Liver (tissue), 8 donors: ENCODE measurements at regions not wholly inside any gene's neighbourhood (a gene's known extent, or its start where the extent isn't known, plus 50 kb on each side); places are given as distances from the start of the nearest gene placed in this dataset.

Source experiments
- DNase-seq: peaks from one replicate; pipeline ENCODE4 v3.0.0-alpha.2; 2017; ENCODE audit warnings: low spot score
- H3K27ac ChIP-seq, 2 donors: one replicate each; pipeline ENCODE4 v1.7.0; 2013; ENCODE audit warnings: inconsistent platforms in 2 of 2, low read length in 2 of 2, control low read depth in 1 of 2, low read depth in 1 of 2, mild to moderate bottlenecking in 1 of 2
- H3K27me3 ChIP-seq, 4 donors: one replicate each; pipeline versions ENCODE4 v1.6.1 to v1.7.0; 2013; ENCODE audit warnings: low read length in 3 of 4, inconsistent platforms in 1 of 4, mild to moderate bottlenecking in 1 of 4, moderate library complexity in 1 of 4; ENCODE audit not compliant: control insufficient read depth in 4 of 4, insufficient read depth in 4 of 4
- H3K36me3 ChIP-seq, 4 donors: one replicate each; pipeline versions ENCODE4 v1.6.1 to v1.7.0; 2013; ENCODE audit warnings: low read length in 3 of 4, mild to moderate bottlenecking in 3 of 4, low read depth in 1 of 4, moderate library complexity in 1 of 4; ENCODE audit not compliant: control insufficient read depth in 4 of 4, insufficient read depth in 3 of 4
- H3K4me1 ChIP-seq, 4 donors: one replicate each; pipeline versions ENCODE4 v1.6.1 to v1.7.0; 2013; ENCODE audit warnings: low read length in 3 of 4, mild to moderate bottlenecking in 3 of 4, moderate library complexity in 1 of 4; ENCODE audit not compliant: control insufficient read depth in 4 of 4, insufficient read depth in 4 of 4
- H3K4me3 ChIP-seq, 3 donors: one replicate each; pipeline versions ENCODE4 v1.6.1 to v1.7.0; 2013; ENCODE audit warnings: low read length in 3 of 3, control low read depth in 1 of 3, low read depth in 1 of 3, mild to moderate bottlenecking in 1 of 3
- H3K9ac ChIP-seq, 2 donors: one replicate each; pipeline ENCODE4 v1.7.0; 2013; ENCODE audit warnings: low read length in 2 of 2, mild to moderate bottlenecking in 2 of 2, moderate library complexity in 2 of 2, control low read depth in 1 of 2, low read depth in 1 of 2
- H3K9me3 ChIP-seq, 4 donors: one replicate each; pipeline versions ENCODE4 v1.6.1 to v1.7.0; 2013; ENCODE audit warnings: low read length in 3 of 4; ENCODE audit not compliant: control insufficient read depth in 4 of 4
- ATF3 ChIP-seq: IDR thresholded peaks from 2 replicates; pipeline ENCODE4 v1.6.1; 2016; ENCODE audit warnings: antibody characterized with exemption
- EGR1 ChIP-seq, 2 donors: IDR thresholded peaks; 2 replicates each; pipeline ENCODE4 v1.6.1; 2016 to 2018; ENCODE audit warnings: antibody characterized with exemption in 2 of 2, low read depth in 2 of 2
- FOXA1 ChIP-seq: IDR thresholded peaks from 2 replicates; pipeline ENCODE4 v1.6.1; 2016; ENCODE audit warnings: antibody characterized with exemption
- FOXA2 ChIP-seq: IDR thresholded peaks from 2 replicates; pipeline ENCODE4 v1.6.1; 2016; ENCODE audit warnings: antibody characterized with exemption
- GABPA ChIP-seq, 2 donors: IDR thresholded peaks in 1 of 2; conservative IDR thresholded peaks in 1 of 2; 2 replicates each; pipeline ENCODE4 v1.6.1; 2016; ENCODE audit warnings: antibody characterized with exemption in 2 of 2, mild to moderate bottlenecking in 1 of 2, moderate library complexity in 1 of 2
- HNF4A ChIP-seq, 2 donors: conservative IDR thresholded peaks; 2 replicates each; pipeline ENCODE4 v1.6.1; 2016; ENCODE audit warnings: antibody characterized with exemption in 2 of 2, mild to moderate bottlenecking in 2 of 2
- HNF4G ChIP-seq: IDR thresholded peaks from 2 replicates; pipeline ENCODE4 v1.6.1; 2016; ENCODE audit warnings: antibody characterized with exemption
- JUND ChIP-seq, 2 donors: IDR thresholded peaks; 2 replicates each; pipeline ENCODE4 v1.6.1; 2016; ENCODE audit warnings: antibody characterized with exemption in 2 of 2
- MAX ChIP-seq: IDR thresholded peaks from 2 replicates; pipeline ENCODE4 v1.6.1; 2016; ENCODE audit warnings: antibody characterized with exemption
- NR2F2 ChIP-seq: IDR thresholded peaks from 2 replicates; pipeline ENCODE4 v1.6.1; 2016; ENCODE audit warnings: antibody characterized with exemption
- RAD21 ChIP-seq, 2 donors: IDR thresholded peaks; 2 replicates each; pipeline ENCODE4 v1.6.1; 2016; ENCODE audit warnings: antibody characterized with exemption in 2 of 2, mild to moderate bottlenecking in 2 of 2
- REST ChIP-seq: IDR thresholded peaks from 2 replicates; pipeline ENCODE4 v1.6.1; 2016; ENCODE audit warnings: antibody characterized with exemption, mild to moderate bottlenecking
- RXRA ChIP-seq, 2 donors: IDR thresholded peaks; 2 replicates each; pipeline ENCODE4 v1.6.1; 2017 to 2018; ENCODE audit warnings: antibody characterized with exemption in 2 of 2, mild to moderate bottlenecking in 1 of 2
- SP1 ChIP-seq: IDR thresholded peaks from 2 replicates; pipeline ENCODE4 v1.6.1; 2018; ENCODE audit warnings: antibody characterized with exemption, mild to moderate bottlenecking
- TAF1 ChIP-seq: conservative IDR thresholded peaks from 2 replicates; pipeline ENCODE4 v1.6.1; 2016; ENCODE audit warnings: antibody characterized with exemption, mild to moderate bottlenecking
- YY1 ChIP-seq: IDR thresholded peaks from 2 replicates; pipeline ENCODE4 v1.6.1; 2016; ENCODE audit warnings: antibody characterized with exemption, mild to moderate bottlenecking
- WGBS: extraction: QIAGEN DNeasy Blood & Tissue Kit; methylation state at CpG from one replicate; pipeline ENCODE4 v1.1.7; 2013; 5-methylcytosine and 5-hydroxymethylcytosine counted together
- TF ChIP-seq, protein P1 (sequence below): fragments of 150-350 bp; IDR thresholded peaks from 2 replicates; pipeline ENCODE4 v1.5.1; 2017; ENCODE audit warnings: improper control_type of control experiment, low read depth, low read length; ENCODE audit not compliant: missing input control
- TF ChIP-seq, protein P2 (sequence below): IDR thresholded peaks from 2 replicates; pipeline ENCODE4 v1.6.1; 2016; ENCODE audit warnings: antibody characterized with exemption
- donor health status: healthy.
- donor health status: healthy.
- donor health status: healthy.
- donor health status: healthy.
- donor health status: healthy.

DNA sequence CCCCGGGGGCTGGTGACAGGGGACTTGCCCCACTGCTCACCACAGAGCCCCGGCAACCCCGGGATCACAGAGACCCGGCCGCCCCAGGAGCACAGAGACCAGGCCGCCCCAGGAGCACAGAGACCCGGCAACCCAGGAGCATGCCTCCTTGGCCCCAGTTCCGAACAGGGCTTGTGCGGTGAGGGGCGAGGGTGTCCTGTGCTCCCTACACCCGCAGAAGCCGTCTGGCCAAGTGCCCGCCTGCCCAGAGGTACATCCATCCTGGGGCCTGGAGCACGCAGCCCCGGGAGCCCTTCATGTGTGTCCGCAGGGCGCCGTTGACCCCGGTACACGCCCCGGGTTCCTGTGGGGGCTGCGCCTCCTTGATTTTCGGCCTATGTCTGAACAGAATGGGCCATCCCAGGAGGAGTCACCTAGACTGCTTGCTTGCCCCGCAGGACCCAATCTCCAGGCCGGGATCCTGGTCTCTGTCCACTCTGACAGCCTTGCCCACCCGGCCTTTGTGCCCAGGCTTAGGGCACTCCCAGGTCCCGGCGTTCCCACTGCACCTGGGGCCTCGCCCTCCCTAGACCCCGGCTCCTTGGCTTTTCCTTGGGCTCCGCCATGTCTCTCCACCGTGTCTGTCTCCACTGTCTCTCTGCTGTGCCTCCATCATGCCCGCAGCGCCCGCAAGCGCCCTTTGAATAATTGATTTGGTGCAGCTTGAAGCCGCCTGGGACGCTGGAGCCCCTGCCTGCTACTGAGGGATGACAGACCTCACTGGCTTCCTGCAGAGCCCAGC is 219.8 kb downstream of the ERMARD start:
- WGBS = 91% methylated on average over 38 of the region's 38 CpGs
- peak; percentile 31 for DNase-seq
- Histone ChIP-seq H3K4me3 (no peak overlapping the region), H3K27me3 (no peaks in the 10 kb centered on the region), H3K36me3 (no peaks in the 10 kb centered on the region), H3K9ac (no peak overlapping the region), H3K4me1 (no peaks in the 10 kb centered on the region), H3K27ac (no peak overlapping the region), H3K9me3 (no peaks in the 10 kb centered on the region)
- TF ChIP-seq GABPA (IDR thresholded peaks at IDR 0.05 in 1 of 2, conservative IDR thresholded peaks at IDR 0.05 in 1 of 2) (no peak), YY1 (no peak), HNF4A (conservative IDR thresholded peaks at IDR 0.05) (no peak), HNF4G (no peak), MAX (no peak), EGR1 (IDR thresholded peaks at IDR 0.05; ENCODE audit: low read depth in 2 of 2) (no peak), TAF1 (no peak), NR2F2 (no peak), ATF3 (no peak), RAD21 (IDR thresholded peaks at IDR 0.05) (no peak), RXRA (IDR thresholded peaks at IDR 0.05) (no peak), FOXA2 (no peak), JUND (IDR thresholded peaks at IDR 0.05) (no peak)

DNA sequence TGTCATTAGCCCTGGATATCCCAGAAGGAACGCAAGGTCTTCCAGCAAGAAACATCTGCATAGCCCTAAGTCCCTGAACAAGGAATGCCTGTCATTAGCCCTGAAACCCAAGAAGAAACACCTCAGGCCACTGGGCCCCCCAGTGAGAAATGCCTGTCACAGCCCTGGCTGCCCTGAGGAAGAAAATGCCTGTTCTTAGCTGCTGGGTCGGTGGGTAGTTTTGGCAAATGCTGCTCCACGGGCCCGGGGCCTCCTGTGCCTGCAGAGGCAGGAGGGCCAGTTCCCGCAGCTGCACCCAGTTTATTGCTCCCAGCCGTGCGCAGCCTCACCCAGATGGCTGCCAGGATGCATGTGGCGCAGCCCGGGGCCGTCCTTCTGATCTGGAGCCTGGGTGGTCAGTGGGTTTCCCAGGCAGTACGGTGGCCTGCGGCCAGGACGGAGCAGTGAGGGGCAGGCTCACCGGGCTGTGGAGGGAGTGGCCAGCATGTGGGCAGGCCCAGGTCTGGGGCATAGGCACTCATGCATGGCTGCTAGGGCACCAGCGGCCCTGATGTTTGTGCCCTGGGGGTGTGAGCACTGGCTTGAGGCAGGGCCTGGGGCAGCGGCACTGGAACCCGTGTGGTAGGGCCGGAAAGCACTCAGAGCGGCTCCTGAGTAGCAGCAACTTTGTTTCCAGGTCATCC is 219.0 kb downstream of the ERMARD start:
- no peak overlapping the region for H3K27ac ChIP-seq
- TF ChIP-seq HNF4G (no peak), FOXA1 (no peak), JUND (IDR thresholded peaks at IDR 0.05) (no peak), TAF1 (no peak), HNF4A (conservative IDR thresholded peaks at IDR 0.05) (no peak), GABPA (IDR thresholded peaks at IDR 0.05 in 1 of 2, conservative IDR thresholded peaks at IDR 0.05 in 1 of 2) (no peak), EGR1 (IDR thresholded peaks at IDR 0.05; ENCODE audit: low read depth in 2 of 2) (no peak), NR2F2 (no peak), ATF3 (no peak), RAD21 (IDR thresholded peaks at IDR 0.05) (no peak), SP1 (no peak), YY1 (no peak), MAX (no peak), RXRA (IDR thresholded peaks at IDR 0.05) (no peak), FOXA2 (no peak), REST (no peak)
- TF ChIP-seq, protein P1, sequence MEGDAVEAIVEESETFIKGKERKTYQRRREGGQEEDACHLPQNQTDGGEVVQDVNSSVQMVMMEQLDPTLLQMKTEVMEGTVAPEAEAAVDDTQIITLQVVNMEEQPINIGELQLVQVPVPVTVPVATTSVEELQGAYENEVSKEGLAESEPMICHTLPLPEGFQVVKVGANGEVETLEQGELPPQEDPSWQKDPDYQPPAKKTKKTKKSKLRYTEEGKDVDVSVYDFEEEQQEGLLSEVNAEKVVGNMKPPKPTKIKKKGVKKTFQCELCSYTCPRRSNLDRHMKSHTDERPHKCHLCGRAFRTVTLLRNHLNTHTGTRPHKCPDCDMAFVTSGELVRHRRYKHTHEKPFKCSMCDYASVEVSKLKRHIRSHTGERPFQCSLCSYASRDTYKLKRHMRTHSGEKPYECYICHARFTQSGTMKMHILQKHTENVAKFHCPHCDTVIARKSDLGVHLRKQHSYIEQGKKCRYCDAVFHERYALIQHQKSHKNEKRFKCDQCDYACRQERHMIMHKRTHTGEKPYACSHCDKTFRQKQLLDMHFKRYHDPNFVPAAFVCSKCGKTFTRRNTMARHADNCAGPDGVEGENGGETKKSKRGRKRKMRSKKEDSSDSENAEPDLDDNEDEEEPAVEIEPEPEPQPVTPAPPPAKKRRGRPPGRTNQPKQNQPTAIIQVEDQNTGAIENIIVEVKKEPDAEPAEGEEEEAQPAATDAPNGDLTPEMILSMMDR = no peak
- TF ChIP-seq, protein P2, sequence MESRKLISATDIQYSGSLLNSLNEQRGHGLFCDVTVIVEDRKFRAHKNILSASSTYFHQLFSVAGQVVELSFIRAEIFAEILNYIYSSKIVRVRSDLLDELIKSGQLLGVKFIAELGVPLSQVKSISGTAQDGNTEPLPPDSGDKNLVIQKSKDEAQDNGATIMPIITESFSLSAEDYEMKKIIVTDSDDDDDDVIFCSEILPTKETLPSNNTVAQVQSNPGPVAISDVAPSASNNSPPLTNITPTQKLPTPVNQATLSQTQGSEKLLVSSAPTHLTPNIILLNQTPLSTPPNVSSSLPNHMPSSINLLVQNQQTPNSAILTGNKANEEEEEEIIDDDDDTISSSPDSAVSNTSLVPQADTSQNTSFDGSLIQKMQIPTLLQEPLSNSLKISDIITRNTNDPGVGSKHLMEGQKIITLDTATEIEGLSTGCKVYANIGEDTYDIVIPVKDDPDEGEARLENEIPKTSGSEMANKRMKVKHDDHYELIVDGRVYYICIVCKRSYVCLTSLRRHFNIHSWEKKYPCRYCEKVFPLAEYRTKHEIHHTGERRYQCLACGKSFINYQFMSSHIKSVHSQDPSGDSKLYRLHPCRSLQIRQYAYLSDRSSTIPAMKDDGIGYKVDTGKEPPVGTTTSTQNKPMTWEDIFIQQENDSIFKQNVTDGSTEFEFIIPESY = no peak
- H3K27me3 ChIP-seq = no peaks in the 10 kb centered on the region
- peak; percentile 29 for DNase-seq
- H3K4me3 ChIP-seq = no peak overlapping the region
- no peaks in the 10 kb centered on the region for H3K36me3 ChIP-seq
- no peak overlapping the region for H3K9ac ChIP-seq
- 92% methylated on average over 19 of the region's 19 CpGs for WGBS
- no peaks in the 10 kb centered on the region for H3K9me3 ChIP-seq
- no peaks in the 10 kb centered on the region for H3K4me1 ChIP-seq
